IPS DF 6.9 (cell line): ENCODE measurements at regions not wholly inside any gene's neighbourhood (a gene's known extent, or its start where the extent isn't known, plus 50 kb on each side); places are given as distances from the start of the nearest gene placed in this dataset.
"Not testable (repeated sequence)": the region's sequence is repeated elsewhere in the genome, so short reads cannot be mapped to it uniquely, and the experiment has no call there.

ENCODE experiments used
- DNase-seq: peaks from one replicate; pipeline ENCODE4 v3.0.0-alpha.2; 2013; ENCODE audit warnings: low read depth, low spot score
- H3K27ac ChIP-seq: one replicate; pipeline ENCODE4 v1.5.1; 2013; ENCODE audit warnings: low read length, control low read depth
- H3K27me3 ChIP-seq: 2 replicates; pipeline ENCODE4 v1.6.1; 2013; ENCODE audit warnings: mild to moderate bottlenecking, low read length; ENCODE audit not compliant: control insufficient read depth, insufficient read depth
- H3K36me3 ChIP-seq: 2 replicates; pipeline ENCODE4 v1.6.1; 2013; ENCODE audit warnings: low read length; ENCODE audit not compliant: control insufficient read depth, insufficient read depth
- H3K4me1 ChIP-seq: 2 replicates; pipeline ENCODE4 v1.6.1; 2013; ENCODE audit warnings: low read length; ENCODE audit not compliant: control insufficient read depth, insufficient read depth
- H3K4me3 ChIP-seq: 2 replicates; pipeline ENCODE4 v1.5.1; 2013; ENCODE audit warnings: mild to moderate bottlenecking, low read length
- H3K9me3 ChIP-seq: 2 replicates; pipeline ENCODE4 v1.6.1; 2013; ENCODE audit warnings: low read length, inconsistent platforms; ENCODE audit not compliant: control insufficient read depth, insufficient read depth
- WGBS: extraction: QIAGEN DNeasy Blood & Tissue Kit; methylation state at CpG from one replicate; pipeline ENCODE4 v1.1.7; 2013; ENCODE audit warnings: mixed read lengths, missing lambda C conversion rate; ENCODE audit not compliant: insufficient read length, insufficient coverage; 5-methylcytosine and 5-hydroxymethylcytosine counted together

DNA sequence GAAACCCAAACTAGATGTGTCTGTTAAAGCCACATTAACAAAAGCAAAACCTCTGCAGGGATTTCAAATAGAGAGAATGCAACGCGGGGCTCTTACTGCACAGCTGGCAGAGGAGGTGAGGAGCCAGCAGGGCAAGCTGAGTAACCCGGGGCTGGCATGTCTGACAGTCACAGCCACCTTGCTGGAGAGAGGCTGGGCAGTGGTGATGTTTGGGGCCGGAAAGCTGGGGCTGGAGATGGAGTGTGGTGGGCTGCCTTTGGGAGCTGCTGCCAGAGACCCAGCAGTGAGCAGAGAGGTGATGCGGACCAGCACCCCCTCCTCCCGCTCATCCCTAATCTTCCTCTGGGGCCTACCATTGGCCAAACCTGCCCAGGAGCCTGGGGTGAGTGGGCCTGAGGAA is 204.5 kb upstream of the ARL4C start:
- WGBS: no CpG with 5 or more reads among the region's 6 CpGs

DNA sequence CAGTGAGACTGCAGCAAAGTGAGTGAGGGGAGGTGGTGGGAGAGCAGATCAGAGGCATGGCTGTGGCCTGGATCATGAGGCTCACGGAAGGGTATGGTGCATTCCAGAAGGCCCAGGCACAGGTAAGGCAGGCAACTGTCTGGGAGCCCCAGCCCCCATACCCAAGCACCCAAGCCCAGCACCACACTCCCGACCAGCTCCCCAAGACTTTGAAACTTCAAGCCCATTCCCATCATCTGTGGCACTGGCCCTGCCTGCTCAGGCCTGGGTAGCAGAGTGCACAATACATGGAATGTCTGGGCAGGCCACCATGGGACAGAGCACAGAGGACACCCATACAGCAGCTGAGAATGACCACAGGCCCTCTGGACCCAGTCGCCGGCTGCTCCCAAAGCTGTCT is 202.6 kb upstream of the ARL4C start:
- H3K4me3 ChIP-seq: no peak overlapping the region
- no peak for DNase-seq
- H3K9me3 ChIP-seq: peaks cover 2% of the 10 kb centered on the region
- peaks cover 1% of the 10 kb centered on the region; the same call in 1 of the 2 replicates for H3K4me1 ChIP-seq
- no peak overlapping the region for H3K27ac ChIP-seq
- WGBS: no CpG with 5 or more reads among the region's 4 CpGs
- H3K27me3 ChIP-seq: no peaks in the 10 kb centered on the region
- H3K36me3 ChIP-seq: no peaks in the 10 kb centered on the region

More for the DNA sequence above, 204.5 kb upstream of the ARL4C start:
- Histone ChIP-seq H3K36me3 (no peaks in the 10 kb centered on the region), H3K27ac (no peak overlapping the region), H3K4me3 (no peak overlapping the region), H3K27me3 (no peaks in the 10 kb centered on the region), H3K4me1 (peaks cover 1% of the 10 kb centered on the region; the same call in 1 of the 2 replicates), H3K9me3 (peaks cover 2% of the 10 kb centered on the region)
- DNase-seq: no peak

DNA sequence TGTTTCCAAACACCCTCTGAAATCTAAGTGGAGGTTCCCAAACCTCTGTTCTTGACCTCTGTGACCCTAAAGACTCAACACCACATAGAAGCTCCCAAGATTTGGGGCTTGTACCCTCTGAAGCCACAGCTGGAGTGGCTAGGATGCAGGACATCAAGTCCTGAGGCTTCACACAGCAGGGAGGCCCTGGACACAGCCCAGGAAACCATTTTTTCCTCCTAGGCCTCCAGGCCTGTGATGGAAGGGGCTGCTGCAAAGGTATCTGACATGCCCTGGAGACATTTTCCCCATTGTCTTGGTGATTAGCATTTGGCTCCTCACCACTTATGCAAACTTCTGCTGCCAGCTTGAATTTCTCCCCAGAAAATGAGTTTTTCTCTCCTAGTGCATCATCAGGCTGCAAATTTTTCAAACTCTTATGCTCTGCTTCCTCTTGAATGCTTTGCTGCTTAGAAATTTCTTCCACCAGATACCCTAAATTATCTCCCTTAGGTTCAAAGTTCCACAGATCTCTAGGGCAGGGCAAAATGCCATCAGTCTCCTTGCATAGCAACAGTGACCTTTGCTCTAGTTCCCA is 200.5 kb upstream of the ARL4C start:
- not testable (repeated sequence) for H3K27ac ChIP-seq, H3K4me3 ChIP-seq, DNase-seq, H3K4me1 ChIP-seq, H3K36me3 ChIP-seq, H3K27me3 ChIP-seq, H3K9me3 ChIP-seq

DNA sequence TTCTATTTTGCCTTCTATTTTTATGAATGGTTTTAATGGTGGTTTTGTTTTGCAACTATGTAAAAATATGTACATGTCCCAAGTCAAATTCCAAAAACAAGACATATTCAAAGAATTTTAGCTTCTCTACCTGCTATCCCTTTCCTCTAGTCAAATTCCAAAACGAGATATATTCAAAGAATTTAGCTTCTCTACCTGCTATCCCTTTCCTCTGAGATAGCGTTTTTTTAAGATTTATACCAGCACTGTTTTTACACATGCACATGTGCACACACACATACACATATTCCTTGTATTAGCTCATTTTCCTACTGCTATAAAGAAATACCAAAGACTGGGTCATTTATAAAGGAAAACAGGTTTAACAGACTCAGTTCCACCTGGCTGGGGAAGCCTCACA is 199.1 kb upstream of the ARL4C start:
- no peak for DNase-seq
- WGBS: no CpG with 5 or more reads among the region's 2 CpGs
- Histone ChIP-seq H3K4me3 (no peak overlapping the region), H3K36me3 (no peaks in the 10 kb centered on the region), H3K9me3 (peaks cover 2% of the 10 kb centered on the region), H3K27me3 (no peaks in the 10 kb centered on the region), H3K27ac (no peak overlapping the region), H3K4me1 (no peaks in the 10 kb centered on the region)

DNA sequence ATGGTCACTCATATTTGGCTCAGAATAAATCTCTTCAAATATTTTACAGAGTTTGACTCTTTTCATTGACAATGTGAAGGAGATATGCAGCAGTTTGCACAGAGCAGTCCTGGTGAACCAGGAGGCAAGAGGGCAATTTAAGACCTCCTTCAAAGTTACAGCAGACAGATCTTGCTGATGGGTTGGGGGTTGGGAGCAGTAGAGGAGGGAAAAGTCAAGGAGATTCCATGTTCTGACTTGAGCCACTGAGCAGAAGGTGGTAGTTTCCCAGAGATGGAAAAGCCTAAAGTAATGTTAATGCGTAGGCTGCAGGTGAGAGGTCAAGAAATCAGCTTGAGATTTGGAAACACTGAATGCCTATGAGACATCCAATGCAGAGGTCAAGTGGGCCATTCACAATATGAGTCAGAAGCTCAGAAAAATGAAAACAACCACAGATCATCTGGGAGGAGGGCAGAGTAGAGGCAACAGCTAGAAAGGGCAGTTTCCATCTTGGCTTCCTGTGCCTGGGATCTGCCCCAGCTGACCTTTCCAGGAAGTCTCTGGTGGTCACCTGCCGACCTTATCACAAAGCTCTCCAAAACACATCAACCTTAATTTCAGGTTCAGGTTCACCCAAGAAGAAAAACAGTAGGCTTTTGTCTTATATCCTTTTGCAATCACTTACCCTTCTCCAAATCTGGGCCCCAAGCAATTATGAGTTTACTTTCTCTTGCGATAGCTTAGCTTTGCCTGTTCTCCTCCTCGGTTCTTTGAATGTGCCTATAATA is 197.5 kb upstream of the ARL4C start:
- Histone ChIP-seq H3K9me3 (peaks cover 2% of the 10 kb centered on the region), H3K4me1 (no peaks in the 10 kb centered on the region), H3K4me3 (no peak overlapping the region), H3K27ac (no peak overlapping the region), H3K27me3 (no peaks in the 10 kb centered on the region), H3K36me3 (no peaks in the 10 kb centered on the region)
- no CpG with 5 or more reads among the region's 4 CpGs for WGBS
- DNase-seq: no peak

DNA sequence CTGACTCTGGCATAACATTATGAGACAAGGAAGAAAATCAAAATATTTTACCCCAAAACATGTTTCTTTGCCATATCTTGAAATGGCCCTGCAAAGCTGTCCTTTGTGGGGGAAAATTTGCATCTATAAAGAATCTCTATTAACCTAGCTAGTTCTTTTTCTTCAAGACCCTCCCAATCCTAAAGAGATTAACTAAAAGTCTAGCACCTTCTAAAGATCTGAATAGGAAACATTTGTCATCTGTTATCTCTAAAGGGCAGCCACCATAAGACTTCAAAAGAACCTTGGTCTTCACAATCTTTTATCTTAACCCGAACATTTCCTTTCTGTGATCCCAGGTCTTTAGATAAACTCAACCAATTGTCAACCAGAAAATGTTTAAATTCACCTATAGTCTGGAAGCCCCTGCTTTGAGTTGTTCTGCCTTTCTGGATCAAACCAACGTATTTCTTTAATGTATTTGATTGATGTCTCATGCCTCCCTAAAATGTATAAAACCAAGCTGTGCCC is 196.9 kb upstream of the ARL4C start:
- WGBS: no CpG with 5 or more reads among the region's 2 CpGs
- H3K36me3 ChIP-seq, H3K27me3 ChIP-seq, H3K9me3 ChIP-seq, H3K4me3 ChIP-seq, H3K4me1 ChIP-seq, H3K27ac ChIP-seq, DNase-seq: not testable (repeated sequence)

DNA sequence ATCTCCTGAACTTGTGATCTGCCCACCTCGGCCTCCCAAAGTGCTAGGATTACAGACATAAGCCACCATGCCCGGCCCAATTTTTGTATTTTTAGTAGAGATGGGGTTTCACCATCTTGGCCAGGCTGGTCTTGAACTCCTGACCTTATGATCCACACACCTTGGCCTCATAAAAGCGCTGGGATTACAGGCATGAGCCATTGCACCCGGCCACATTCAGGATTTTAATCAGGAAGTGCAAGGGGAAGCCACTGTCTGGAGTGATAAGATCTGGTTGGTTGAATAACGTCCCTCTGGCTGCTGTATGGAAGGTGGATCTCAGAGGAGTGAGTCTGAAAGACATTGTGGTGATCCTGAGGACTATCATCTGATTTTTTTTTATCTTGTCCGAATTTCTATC is 196.3 kb upstream of the ARL4C start:
- not testable (repeated sequence) for H3K27me3 ChIP-seq, H3K9me3 ChIP-seq, H3K27ac ChIP-seq, H3K36me3 ChIP-seq, H3K4me1 ChIP-seq, DNase-seq, H3K4me3 ChIP-seq
- no CpG with 5 or more reads among the region's 6 CpGs for WGBS

DNA sequence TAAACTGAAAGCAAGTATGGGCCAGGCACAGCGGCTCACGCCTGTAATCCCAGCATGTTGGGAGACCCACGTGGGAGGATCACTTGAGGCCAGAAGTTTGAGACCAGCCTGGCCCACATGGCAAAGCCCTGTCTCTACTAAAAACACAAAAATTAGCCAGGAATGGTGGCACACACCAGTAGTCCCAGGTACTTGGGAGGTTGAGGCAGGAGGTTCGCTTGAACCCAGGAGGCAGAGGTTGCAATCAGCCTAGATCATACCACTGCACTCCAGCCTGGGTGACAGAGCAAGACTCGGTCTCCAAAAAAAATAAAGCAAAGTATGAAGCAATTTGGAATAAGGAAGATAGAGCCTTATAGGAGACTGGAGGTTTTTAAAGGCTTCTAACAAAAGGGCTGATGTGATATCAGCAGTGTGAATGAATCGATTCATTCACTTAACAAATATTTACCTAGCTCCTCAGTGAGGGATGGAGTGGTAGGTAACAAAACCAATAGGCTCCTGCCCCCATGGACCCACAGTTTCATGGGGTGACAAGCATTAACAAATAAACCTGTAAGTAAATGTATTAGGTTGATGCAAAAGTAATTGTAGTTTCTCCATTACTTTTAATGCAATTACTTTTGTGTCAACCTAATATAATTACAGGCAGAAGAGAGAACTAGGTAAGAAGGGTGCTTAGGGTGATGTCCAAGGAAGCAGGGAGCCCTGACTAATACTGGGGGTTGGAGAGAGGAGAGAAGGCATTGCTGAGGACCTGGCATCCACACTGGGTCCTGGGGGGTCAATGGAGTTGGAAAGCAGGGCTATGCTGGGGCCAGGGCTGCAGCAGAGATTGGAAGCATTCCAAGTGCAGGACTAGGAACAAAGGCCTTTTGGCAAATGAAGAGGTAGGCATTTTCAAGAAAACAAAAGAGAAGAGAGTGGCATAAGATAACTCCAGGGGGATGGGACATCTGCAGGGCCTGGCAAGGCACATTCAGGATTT is 195.4 kb upstream of the ARL4C start:
- Histone ChIP-seq H3K4me3 (no peak overlapping the region), H3K27ac (no peak overlapping the region)
- no peak for DNase-seq

DNA sequence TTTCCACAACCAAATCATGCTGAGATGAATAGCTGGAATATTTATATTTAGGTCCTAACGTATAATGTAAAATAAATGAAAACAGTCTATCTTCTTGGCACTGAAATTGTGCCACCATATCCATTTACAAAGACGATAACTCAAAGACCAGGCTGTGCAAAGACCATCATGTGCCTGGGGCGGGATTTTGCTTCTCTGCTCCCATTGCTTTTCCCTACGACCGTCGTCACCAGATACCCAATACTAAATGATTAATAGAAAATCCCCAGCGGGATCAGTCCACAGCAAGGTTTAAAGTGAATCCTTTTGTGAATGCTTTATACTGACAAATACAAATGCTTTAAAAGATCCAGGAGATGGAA is 194.3 kb upstream of the ARL4C start:
- WGBS: no CpG with 5 or more reads among the region's 7 CpGs
- Histone ChIP-seq H3K27me3 (no peaks in the 10 kb centered on the region), H3K27ac (no peak overlapping the region), H3K9me3 (no peaks in the 10 kb centered on the region), H3K36me3 (no peaks in the 10 kb centered on the region), H3K4me3 (no peak overlapping the region), H3K4me1 (peaks cover 2% of the 10 kb centered on the region; the same call in 1 of the 2 replicates)
- DNase-seq: no peak

More for the DNA sequence above, 195.4 kb upstream of the ARL4C start:
- H3K4me1 ChIP-seq: 0 out of 2 replicates have a peak, but pooled peaks cover 2% of the 10 kb centered on the region
- no peaks in the 10 kb centered on the region for H3K27me3 ChIP-seq
- WGBS: no CpG with 5 or more reads among the region's 6 CpGs
- no peaks in the 10 kb centered on the region for H3K36me3 ChIP-seq
- peaks cover 1% of the 10 kb centered on the region for H3K9me3 ChIP-seq

DNA sequence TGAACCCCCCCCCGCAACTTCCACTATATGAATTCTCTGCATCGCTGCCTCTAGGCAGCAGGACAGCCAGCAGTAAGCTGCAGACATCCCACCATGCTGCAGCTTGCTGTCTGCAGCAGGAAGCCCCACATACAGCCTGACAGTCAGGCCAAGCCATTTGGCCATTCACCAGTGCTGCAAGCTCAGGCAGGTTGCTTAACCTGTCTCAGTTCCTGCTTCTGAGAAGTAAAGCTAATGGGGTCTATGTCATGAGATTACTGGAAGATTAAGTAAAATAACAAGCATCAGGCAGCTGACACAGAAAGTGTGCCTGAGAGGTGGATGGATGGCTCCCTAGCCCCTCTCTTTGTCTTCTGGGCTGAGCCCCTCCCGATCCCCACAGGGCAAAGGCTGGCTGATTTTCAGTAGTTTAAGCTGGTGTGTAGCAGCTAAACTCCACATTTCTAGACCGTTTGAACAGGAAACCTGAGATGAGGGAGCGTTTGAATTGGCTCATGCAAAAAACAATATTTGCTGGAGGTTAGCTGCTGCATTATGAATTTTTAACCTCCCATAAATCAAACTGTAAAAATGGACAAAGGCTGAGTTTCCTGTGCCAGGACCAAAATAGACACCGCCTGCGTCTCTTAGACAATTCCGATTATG is 193.8 kb upstream of the ARL4C start:
- H3K4me3 ChIP-seq: no peak overlapping the region
- WGBS: no CpG with 5 or more reads among the region's 8 CpGs
- no peaks in the 10 kb centered on the region for H3K27me3 ChIP-seq
- H3K4me1 ChIP-seq: peaks cover 2% of the 10 kb centered on the region; the same call in 1 of the 2 replicates
- no peak overlapping the region for H3K27ac ChIP-seq
- DNase-seq: no peak
- no peaks in the 10 kb centered on the region for H3K9me3 ChIP-seq
- no peaks in the 10 kb centered on the region for H3K36me3 ChIP-seq
